GM10266 (cell line): ENCODE measurements at regions not wholly inside any gene's neighbourhood (a gene's known extent, or its start where the extent isn't known, plus 50 kb on each side); places are given as distances from the start of the nearest gene placed in this dataset.

Experiments
- DNase-seq: peaks from one replicate; pipeline ENCODE4 v3.0.0; 2012; ENCODE audit errors: extremely low spot score
- CTCF ChIP-seq: IDR thresholded peaks from 2 replicates; pipeline ENCODE4 v1.5.1; 2012; ENCODE audit warnings: mild to moderate bottlenecking, low read depth; ENCODE audit not compliant: control insufficient read depth, insufficient read depth; ENCODE audit errors: missing control alignments

GRCh38 chr1:164477343-164477742 lies 81.6 kb upstream of the PBX1 start:
- TF ChIP-seq CTCF: no peak
- no peak for DNase-seq

- TF ChIP-seq CTCF: no peak
- no peak for DNase-seq
These were observed 79.7 kb upstream of the PBX1 start for GRCh38 chr1:164479242-164479641.

GRCh38 chr1:164480285-164480907 lies 78.6 kb upstream of the PBX1 start:
- DNase-seq: no peak
- no peak for TF ChIP-seq CTCF

GRCh38 chr1:164495905-164496304 lies 63.1 kb upstream of the PBX1 start:
- no peak for TF ChIP-seq CTCF
- DNase-seq: no peak

GRCh38 chr1:164498792-164499191 lies 60.2 kb upstream of the PBX1 start:
- no peak for TF ChIP-seq CTCF
- no peak for DNase-seq

GRCh38 chr1:164504749-164505148 lies 54.2 kb upstream of the PBX1 start:
- no peak for TF ChIP-seq CTCF
- no peak for DNase-seq
